ENCODE measurements at regions not wholly inside any gene's neighbourhood (a gene's known extent, or its start where the extent isn't known, plus 50 kb on each side); places are given as distances from the start of the nearest gene placed in this dataset.
"Not testable (repeated sequence)": the region's sequence is repeated elsewhere in the genome, so short reads cannot be mapped to it uniquely, and the experiment has no call there.

DNA sequence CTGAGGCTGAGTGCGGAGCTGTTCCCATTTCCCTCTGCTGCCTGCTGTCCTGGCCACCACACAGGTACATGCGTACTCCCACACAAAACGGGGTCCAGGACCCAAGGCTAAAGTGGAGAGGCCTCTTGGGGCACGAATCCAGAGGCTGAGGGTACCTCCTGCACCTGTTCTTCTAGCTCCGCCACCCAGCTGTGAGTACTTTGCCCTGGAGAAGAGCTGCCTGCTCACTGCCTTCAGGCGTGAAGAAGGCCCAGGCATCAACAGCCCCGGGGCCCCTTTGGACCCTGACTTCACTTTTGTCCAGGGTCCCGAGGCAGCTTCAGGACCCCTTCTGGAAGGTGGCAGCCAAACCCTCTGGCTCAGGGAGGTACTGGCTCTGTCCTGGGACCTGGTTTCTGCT, 88.6 kb downstream of the HIF1AN start:
- Mint-ChIP-seq H3K27me3 (peaks cover 76% of the 10 kb centered on the region), H3K4me1 (peaks cover 10% of the 10 kb centered on the region), H3K27ac (no peak overlapping the region), H3K36me3 (ENCODE audit: low read depth) (peaks cover 8% of the 10 kb centered on the region), H3K4me3 (no peak overlapping the region)
- no peak for ATAC-seq
- DNase-seq: no peak
- no peaks in the 10 kb centered on the region for H3K9me3 ChIP-seq (ENCODE audit: control insufficient read depth, low read length, poor library complexity, severe bottlenecking)

DNA sequence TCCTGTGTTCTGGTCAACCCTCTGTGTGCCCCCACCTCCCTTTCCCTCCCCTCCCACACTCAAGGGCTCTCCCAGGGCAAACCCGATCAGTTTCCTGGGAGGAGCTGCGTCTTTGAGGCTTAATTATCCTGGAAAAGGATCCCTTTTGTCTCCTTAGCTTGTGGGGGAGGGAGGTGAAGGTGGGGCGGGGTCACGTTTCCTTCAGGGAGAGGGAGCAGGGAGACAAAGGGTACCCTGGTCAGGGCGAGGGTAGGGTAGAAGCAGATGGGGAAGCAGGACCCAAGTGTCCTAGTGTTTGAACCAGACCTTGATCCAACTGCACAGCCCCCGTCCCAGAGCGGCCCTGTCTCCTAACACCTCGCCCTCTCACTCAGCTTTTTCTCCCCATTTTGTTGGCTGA, 90.1 kb downstream of the HIF1AN start:
- H3K9me3 ChIP-seq (ENCODE audit: control insufficient read depth, low read length, poor library complexity, severe bottlenecking): no peaks in the 10 kb centered on the region
- H3K27ac Mint-ChIP-seq: no peak overlapping the region
- ATAC-seq (no peak), DNase-seq (no peak)
- H3K36me3 Mint-ChIP-seq (ENCODE audit: low read depth): peaks cover 7% of the 10 kb centered on the region
- peaks cover 7% of the 10 kb centered on the region for H3K4me1 Mint-ChIP-seq
- peaks cover 72% of the 10 kb centered on the region for H3K27me3 Mint-ChIP-seq
- no peak overlapping the region for H3K4me3 Mint-ChIP-seq

DNA sequence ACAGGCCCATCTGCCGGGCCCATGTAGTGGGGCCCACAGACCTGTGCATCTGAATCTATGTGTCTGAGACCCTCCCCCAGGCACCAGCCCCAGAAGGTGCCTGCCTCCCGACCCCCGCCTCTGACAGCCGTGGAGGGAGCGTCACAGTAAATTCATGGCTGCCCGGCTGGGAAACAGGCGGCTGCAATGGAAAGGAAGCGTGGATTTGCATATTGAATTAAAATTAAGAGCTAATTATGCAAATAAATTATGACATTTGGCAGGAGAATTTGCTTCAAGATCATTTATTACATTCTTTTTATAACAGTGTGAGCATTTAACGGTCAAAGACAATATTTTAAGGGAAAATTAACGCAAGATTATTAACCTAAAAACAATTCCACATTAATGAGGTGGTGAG, 92.3 kb downstream of the HIF1AN start:
- Mint-ChIP-seq H3K27ac (no peak overlapping the region), H3K36me3 (ENCODE audit: low read depth) (peaks cover 7% of the 10 kb centered on the region), H3K4me3 (no peak overlapping the region), H3K4me1 (peaks cover 5% of the 10 kb centered on the region), H3K27me3 (peaks cover 68% of the 10 kb centered on the region)
- no peaks in the 10 kb centered on the region for H3K9me3 ChIP-seq (ENCODE audit: control insufficient read depth, low read length, poor library complexity, severe bottlenecking)
- DNase-seq (no peak), ATAC-seq (no peak)

DNA sequence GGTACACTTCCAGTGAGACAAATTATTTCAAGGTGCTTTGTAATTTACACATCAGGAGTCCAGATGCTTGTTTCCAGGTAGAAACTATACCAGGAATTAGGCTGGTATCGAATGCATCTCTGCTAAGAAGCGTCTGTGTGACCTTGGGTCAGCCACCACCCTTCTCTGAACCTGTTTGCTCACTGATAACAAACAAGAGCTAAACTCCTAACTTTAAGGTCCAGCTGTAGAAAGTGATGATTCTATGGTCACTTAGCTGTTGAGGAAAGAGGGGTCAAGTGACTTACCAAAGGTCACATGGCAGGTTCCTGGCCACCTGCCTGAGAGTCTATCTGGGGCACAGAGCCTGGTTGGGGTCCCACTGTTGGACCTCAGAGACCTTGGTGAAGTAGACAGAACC, 95.4 kb downstream of the HIF1AN start:
- ATAC-seq (no peak), DNase-seq (no peak)
- Mint-ChIP-seq H3K4me1 (peaks cover 3% of the 10 kb centered on the region), H3K27me3 (peaks cover 78% of the 10 kb centered on the region), H3K27ac (no peak overlapping the region), H3K36me3 (ENCODE audit: low read depth) (peaks cover 5% of the 10 kb centered on the region), H3K4me3 (no peak overlapping the region)
- H3K9me3 ChIP-seq (ENCODE audit: control insufficient read depth, low read length, poor library complexity, severe bottlenecking): no peaks in the 10 kb centered on the region

DNA sequence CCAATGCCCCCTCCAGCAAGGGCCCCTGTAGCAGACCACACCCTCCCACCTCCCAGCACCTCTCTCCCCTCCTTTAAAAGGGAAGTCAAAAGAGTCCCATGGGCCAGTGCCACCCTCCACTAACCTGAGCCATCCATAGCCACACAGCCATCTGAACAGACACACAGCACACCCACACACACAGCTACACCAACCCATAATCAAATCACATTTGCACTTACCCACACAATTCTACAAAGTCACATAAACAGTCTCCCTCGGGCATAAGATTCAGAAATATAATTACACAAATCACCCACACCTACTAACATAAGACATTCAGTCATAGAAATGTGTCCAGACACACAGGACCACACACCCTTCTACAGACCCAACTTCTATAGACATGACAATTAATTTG, 96.3 kb downstream of the HIF1AN start:
- Mint-ChIP-seq H3K27ac (no peak overlapping the region), H3K36me3 (ENCODE audit: low read depth) (peaks cover 6% of the 10 kb centered on the region), H3K4me1 (peaks cover 3% of the 10 kb centered on the region), H3K27me3 (peaks cover 78% of the 10 kb centered on the region), H3K4me3 (no peak overlapping the region)
- no peak for DNase-seq
- no peaks in the 10 kb centered on the region for H3K9me3 ChIP-seq (ENCODE audit: control insufficient read depth, low read length, poor library complexity, severe bottlenecking)
- ATAC-seq: no peak

DNA sequence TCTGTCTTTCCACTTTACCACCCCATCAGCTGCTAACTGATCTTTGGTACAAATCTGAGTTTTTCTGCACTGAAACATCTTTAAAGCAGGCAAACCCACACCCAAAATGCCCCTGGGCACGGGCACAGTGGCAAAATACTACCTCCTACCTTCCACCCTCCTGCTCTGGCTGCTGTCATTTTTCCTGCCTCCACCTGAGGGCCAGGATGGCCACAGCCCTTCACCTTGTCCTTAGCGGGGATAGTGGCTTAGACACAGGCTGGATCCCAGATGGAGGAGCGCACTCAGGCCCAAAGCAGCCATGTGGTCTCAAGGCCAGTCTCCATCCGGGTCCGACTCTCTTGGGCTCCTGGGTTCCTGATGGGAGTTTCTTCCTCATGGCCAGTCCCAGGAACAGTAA, 98.3 kb downstream of the HIF1AN start:
- no peak for ATAC-seq
- H3K9me3 ChIP-seq (ENCODE audit: control insufficient read depth, low read length, poor library complexity, severe bottlenecking): no peaks in the 10 kb centered on the region
- peaks cover 8% of the 10 kb centered on the region for H3K36me3 Mint-ChIP-seq (ENCODE audit: low read depth)
- H3K4me1 Mint-ChIP-seq: peaks cover 3% of the 10 kb centered on the region
- peaks cover 81% of the 10 kb centered on the region for H3K27me3 Mint-ChIP-seq
- H3K4me3 Mint-ChIP-seq: no peak overlapping the region
- H3K27ac Mint-ChIP-seq: no peak overlapping the region
- no peak for DNase-seq

DNA sequence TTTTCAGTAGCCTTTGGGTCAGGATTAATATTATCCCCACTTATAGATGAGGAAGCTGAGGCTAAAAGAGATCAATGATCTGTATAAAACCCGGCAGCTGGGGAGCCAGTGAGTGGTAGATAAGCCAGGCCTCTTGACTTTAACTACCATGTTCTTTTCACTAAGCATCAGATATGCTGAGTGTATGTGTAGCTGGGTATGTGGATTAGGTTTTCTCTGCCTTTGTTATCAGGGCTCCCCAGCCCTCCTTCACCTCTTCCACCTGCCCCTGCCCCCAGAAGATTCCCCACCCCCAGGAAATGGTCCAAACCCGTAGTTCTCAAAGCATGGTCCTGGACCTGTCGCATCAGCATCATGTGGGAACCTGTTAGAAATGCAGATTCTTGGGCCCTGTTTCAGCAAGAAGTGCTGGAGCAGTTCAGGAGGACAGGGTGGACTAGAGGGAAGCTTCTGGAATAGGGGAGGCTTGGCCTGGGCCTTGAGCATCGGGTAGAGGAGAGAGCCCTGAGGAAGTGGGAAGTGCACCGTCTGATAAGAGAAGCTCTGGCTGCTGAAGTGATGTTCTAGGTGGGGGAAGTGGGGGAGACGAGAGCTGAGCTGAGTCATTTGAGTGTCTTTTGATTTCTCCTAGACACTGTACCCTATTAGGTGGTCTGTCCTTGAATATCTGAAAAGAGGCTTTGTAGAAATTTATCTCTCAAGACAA, 101.3 kb downstream of the HIF1AN start:
- H3K9me3 ChIP-seq (ENCODE audit: control insufficient read depth, low read length, poor library complexity, severe bottlenecking): no peaks in the 10 kb centered on the region
- H3K36me3 Mint-ChIP-seq (ENCODE audit: low read depth): peaks cover 7% of the 10 kb centered on the region
- peaks cover 3% of the 10 kb centered on the region for H3K4me1 Mint-ChIP-seq
- no peak overlapping the region for H3K27ac Mint-ChIP-seq
- no peak overlapping the region for H3K4me3 Mint-ChIP-seq
- ATAC-seq (no peak), DNase-seq (no peak)
- peaks cover 84% of the 10 kb centered on the region for H3K27me3 Mint-ChIP-seq

DNA sequence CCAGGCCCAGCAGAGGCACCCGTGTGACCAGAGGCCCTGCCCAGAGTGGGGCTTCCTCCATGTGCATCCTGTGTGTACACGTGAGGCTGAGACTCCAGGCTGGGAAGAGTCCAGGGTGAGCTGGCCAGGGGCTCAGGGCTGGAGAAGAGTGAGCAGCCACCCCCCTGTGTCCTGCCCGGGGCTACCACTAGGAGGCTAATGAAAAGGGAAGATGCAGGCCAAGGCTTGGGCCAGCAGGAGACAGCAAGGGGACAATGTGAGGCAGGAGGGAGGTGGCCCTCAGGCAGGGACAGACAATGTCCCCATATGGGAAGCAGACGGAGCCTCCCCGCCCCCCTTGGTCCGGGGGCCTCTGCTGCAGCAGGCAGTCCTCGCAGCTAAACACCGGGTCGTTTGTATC, 102.0 kb downstream of the HIF1AN start:
- H3K9me3 ChIP-seq (ENCODE audit: control insufficient read depth, low read length, poor library complexity, severe bottlenecking): no peaks in the 10 kb centered on the region
- no peak overlapping the region for H3K27ac Mint-ChIP-seq
- peaks cover 5% of the 10 kb centered on the region for H3K4me1 Mint-ChIP-seq
- no peak overlapping the region for H3K4me3 Mint-ChIP-seq
- ATAC-seq: no peak
- peaks cover 5% of the 10 kb centered on the region for H3K36me3 Mint-ChIP-seq (ENCODE audit: low read depth)
- peaks cover 87% of the 10 kb centered on the region for H3K27me3 Mint-ChIP-seq
- no peak for DNase-seq

DNA sequence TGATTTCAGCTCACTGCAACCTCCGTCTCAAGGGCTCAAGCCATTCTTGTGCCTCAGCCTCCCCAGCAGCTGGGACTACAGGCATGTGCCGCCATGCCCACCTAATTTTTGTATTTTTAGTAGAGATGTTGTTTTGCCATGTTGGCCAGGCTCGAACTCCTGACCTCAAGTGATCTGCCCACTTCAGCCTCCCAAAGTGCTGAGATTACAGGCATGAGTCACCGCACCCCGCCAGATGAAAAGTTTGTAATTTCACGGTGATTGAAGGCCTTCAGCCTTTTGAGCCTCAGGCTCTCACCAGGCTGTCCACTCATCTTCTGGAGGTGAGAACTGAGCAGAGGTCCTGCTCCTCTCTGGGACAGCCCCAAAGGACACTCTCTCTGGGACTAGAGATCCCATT, 103.2 kb downstream of the HIF1AN start:
- peaks cover 92% of the 10 kb centered on the region for H3K27me3 Mint-ChIP-seq
- H3K27ac Mint-ChIP-seq; H3K4me1 Mint-ChIP-seq; H3K36me3 Mint-ChIP-seq (ENCODE audit: low read depth); DNase-seq; ATAC-seq; H3K4me3 Mint-ChIP-seq; H3K9me3 ChIP-seq (ENCODE audit: control insufficient read depth, low read length, poor library complexity, severe bottlenecking): not testable (repeated sequence)

DNA sequence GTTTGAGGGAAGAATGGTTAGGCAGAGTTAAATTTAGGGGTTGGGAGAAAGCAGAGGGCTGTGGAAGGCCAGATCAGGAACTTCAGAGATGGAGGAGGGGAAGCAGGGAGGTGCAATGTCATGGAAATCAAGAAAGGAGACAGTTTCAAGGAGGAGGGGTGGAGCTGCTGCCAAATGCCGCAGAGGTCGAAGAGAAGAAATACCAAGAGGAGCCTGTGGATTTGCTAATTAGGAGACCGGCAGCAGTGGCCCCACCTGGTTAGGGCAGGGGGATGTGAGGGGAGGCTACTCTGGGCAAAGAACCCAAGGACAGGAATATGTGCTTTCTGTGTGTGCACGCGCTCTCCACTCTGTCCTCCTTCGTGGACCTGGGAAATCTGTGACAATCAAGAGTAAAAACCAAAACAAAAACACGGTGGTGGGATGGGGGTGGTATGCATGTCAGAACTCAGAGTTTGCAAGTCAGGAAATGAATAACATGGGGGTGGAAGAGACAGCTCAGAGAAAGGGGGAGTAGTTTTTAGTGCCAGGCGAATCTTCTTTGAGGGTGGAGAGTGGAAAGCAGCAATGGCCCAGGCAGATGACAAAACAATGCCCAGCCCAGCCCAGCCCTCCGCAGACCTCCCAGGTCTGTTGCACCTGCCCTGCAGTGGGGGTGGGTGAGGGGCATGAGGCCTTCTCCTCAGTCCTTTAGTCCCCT, 102.9 kb upstream of the PAX2 start:
- H3K27me3 Mint-ChIP-seq: peaks cover 90% of the 10 kb centered on the region
- peaks cover 5% of the 10 kb centered on the region for H3K4me1 Mint-ChIP-seq
- DNase-seq (no peak), ATAC-seq (no peak)
- H3K36me3 Mint-ChIP-seq (ENCODE audit: low read depth): peaks cover 2% of the 10 kb centered on the region
- no peak overlapping the region for H3K27ac Mint-ChIP-seq
- H3K9me3 ChIP-seq (ENCODE audit: control insufficient read depth, low read length, poor library complexity, severe bottlenecking): no peaks in the 10 kb centered on the region
- H3K4me3 Mint-ChIP-seq: no peak overlapping the region

DNA sequence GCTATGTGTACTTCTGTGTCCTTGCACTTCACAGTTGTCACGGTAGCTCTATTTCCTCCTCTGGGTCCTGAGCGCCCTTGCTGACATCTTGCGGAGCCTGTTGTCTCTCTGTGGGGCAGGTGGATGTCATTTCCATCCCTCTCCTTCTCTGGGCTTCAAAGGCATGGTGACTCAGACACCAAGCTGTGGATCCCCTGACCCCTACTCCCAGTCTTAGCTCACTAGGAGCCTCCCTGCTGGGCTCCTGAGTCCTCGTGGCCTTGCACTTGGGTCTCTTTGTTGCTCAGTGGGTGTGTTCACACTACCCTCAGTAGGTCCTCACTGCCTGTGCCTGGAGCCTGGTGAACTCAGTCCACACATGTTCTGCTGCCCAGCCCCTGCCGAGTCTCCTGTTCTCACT, 100.3 kb upstream of the PAX2 start:
- Mint-ChIP-seq H3K4me1 (peaks cover 5% of the 10 kb centered on the region), H3K27me3 (peaks cover 89% of the 10 kb centered on the region), H3K36me3 (ENCODE audit: low read depth) (peaks cover 2% of the 10 kb centered on the region), H3K27ac (no peak overlapping the region), H3K4me3 (no peak overlapping the region)
- H3K9me3 ChIP-seq (ENCODE audit: control insufficient read depth, low read length, poor library complexity, severe bottlenecking): no peaks in the 10 kb centered on the region
- no peak for DNase-seq
- no peak for ATAC-seq

DNA sequence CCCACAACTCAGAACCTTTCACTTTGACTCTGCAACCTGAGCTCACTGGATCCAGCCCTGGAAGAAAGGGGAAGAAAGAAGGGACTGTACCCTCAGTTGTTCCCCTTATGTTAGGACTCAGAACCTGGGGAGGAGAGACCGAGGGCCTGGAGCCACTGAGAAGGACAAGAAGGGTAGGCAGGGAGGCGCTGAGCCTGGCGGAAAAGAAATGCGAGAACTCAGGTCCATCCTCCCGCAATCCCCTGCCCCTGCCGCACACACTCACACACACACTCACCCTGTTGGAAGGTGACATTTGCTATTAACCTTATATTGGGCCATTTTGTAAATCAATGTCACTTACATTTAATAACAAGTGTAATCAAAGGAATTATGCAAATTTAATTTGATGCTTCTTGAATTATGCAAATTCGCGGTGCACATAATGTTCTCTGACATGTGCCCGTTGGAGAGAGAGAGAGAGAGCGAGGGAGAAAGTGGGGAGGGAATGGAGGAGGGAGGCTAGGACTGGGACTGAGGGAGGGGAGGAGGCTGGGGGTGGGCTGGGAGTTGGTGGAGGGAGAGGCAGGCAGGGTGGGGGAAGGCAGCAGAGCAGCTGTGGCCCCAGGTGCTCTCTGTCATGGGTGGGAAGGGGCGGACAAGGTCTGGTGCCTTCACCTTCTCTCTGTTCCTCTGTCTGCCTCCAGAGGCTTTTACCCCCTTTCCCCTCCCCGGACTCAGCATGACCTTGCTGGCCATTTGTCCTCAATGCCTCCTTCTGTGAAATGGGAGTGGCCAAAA, 99.6 kb upstream of the PAX2 start:
- H3K36me3 Mint-ChIP-seq (ENCODE audit: low read depth): peaks cover 2% of the 10 kb centered on the region
- no peaks in the 10 kb centered on the region for H3K9me3 ChIP-seq (ENCODE audit: control insufficient read depth, low read length, poor library complexity, severe bottlenecking)
- ATAC-seq (no peak), DNase-seq (no peak)
- peaks cover 90% of the 10 kb centered on the region for H3K27me3 Mint-ChIP-seq
- no peak overlapping the region for H3K27ac Mint-ChIP-seq
- no peak overlapping the region for H3K4me3 Mint-ChIP-seq
- peaks cover 5% of the 10 kb centered on the region for H3K4me1 Mint-ChIP-seq

DNA sequence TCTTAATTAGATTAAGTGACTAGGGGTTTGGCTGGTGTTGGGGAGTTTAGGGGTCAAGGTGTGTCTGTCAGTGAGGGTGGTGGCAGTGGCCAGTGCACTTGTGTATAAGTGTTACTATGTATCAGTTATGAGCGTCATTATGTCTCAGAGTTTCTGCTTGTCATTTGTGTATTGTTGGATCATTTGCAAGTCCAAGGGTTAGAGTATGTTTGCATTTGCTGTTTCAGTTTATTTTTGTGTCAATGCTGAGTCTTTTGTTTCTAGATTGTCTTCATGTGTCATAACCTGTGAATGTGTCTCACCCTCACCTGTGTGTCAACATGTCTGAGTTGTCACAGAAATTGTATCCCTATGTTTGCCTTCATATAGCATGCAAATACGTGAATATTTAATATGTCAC, 97.5 kb upstream of the PAX2 start:
- DNase-seq (no peak), ATAC-seq (no peak)
- no peaks in the 10 kb centered on the region for H3K9me3 ChIP-seq (ENCODE audit: control insufficient read depth, low read length, poor library complexity, severe bottlenecking)
- Mint-ChIP-seq H3K4me1 (no peaks in the 10 kb centered on the region), H3K27me3 (peaks cover 79% of the 10 kb centered on the region), H3K27ac (no peak overlapping the region), H3K36me3 (ENCODE audit: low read depth) (peaks cover 7% of the 10 kb centered on the region), H3K4me3 (no peak overlapping the region)

Measured in T-helper 17 cell (primary cell).